CD4-positive, alpha-beta T cell treated with Interleukin-21 for 1 hour (primary cell): ENCODE measurements at regions not wholly inside any gene's neighbourhood (a gene's known extent, or its start where the extent isn't known, plus 50 kb on each side); places are given as distances from the start of the nearest gene placed in this dataset.

Experiments
- DNase-seq: peaks from one replicate; pipeline ENCODE4 v3.0.0-alpha.2; 2020

DNA sequence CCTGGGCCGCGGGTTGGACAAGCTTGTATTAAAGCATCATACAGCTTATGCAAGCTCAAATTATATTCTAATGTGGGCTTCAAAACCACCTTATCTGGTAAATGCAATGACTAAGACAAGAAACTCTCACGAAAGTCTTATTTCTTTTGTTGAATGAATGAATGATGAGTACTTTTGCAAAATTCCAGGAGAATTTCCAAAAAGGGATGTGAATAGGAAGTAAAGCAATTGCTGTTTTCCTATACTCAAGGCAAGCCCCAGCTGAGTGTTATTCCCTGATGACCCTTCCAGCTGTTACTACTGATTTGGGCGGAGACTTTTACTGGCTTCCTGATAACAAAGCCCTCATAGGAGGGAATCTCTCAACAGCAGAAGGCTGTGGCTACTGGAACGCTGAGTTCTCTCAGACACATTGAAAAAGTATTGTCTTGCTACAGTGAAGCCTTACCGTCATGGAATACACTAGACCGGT lies 162.8 kb downstream of the SREK1 start:
- no peak for DNase-seq

DNA sequence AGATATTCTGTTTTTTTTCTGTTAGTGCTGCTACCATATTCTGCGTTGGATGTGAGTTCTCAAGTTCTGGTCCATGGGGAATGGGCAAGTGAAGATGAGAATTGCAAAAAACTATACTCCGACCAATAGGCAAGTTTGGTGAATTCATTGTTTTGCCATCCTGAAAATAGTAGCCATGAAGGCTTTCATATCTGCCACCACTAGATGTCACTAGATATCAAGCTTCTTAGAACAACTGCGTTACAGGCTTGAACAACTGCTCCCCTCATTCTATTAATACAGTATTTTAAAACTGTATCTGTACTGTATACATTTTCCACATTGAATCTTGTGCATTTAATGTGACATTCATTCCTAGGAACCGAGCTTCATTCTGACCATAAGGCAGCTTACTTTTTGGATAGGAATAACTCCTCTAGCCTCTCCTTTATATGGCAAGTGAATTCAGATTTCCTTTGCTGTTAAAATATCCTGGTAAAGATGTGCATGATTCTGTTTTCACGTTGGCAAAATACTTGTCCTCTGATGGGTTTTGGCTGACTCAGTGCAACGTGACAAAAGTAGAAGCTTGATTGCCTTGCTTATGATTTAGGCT lies 163.6 kb downstream of the SREK1 start:
- peak; percentile 56 for DNase-seq

- no peak for DNase-seq
These were observed 168.2 kb downstream of the SREK1 start for GRCh38 chr5:66312266-66312665.

GRCh38 chr5:66315784-66316183 lies 171.7 kb downstream of the SREK1 start:
- no peak for DNase-seq

- no peak for DNase-seq
These were observed 178.9 kb downstream of the SREK1 start for GRCh38 chr5:66322786-66323528.

DNA sequence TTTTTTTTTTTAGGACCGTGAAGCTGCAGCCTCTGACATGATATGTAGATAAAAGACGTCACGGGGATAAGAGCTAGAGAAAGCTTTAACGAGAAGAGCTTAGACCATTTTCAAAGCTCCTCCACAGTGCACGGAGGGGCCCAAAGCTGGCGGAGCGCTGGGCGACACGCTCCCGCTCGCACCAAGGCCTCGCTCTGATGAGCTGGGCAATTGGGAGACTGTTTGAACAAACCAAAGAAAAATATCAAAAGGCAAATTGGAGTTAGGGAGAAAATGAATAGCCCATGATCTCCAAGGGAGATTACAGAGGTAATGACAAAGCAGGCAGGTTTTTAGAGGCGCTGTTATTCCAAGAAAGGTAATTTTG lies 179.4 kb downstream of the SREK1 start:
- DNase-seq: no peak

DNA sequence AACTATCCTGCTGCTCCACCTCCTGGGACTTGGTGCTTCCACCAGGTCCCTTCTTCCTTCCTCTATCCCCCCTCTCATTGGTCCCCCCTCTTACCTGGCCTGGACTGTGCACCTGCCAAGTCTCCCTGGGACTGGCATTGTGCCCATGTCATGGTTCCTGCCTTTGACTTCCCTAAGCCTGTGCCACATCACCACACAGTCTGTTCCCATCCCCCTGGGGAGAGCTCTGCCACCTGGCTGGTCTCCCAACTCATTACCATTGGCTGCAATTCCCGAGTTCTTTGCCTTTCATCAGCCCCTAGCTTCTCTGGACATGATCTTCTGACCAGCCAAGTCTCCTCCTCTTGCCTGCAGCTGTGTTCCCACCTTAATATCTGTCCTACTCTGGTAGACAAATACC lies 180.3 kb downstream of the SREK1 start:
- DNase-seq: no peak

GRCh38 chr5:66326276-66326675 lies 182.2 kb downstream of the SREK1 start:
- DNase-seq: no peak

- DNase-seq: no peak
These were observed 182.9 kb downstream of the SREK1 start for GRCh38 chr5:66327008-66327407.

- DNase-seq: no peak
These were observed 185.0 kb downstream of the SREK1 start for GRCh38 chr5:66329078-66329477.

- DNase-seq: no peak
These were observed 189.1 kb downstream of the SREK1 start for GRCh38 chr5:66333192-66333591.

- DNase-seq: no peak
These were observed 193.6 kb downstream of the SREK1 start for GRCh38 chr5:66337626-66338226.

- no peak for DNase-seq
These were observed 194.7 kb downstream of the SREK1 start for GRCh38 chr5:66338828-66339227.

DNA sequence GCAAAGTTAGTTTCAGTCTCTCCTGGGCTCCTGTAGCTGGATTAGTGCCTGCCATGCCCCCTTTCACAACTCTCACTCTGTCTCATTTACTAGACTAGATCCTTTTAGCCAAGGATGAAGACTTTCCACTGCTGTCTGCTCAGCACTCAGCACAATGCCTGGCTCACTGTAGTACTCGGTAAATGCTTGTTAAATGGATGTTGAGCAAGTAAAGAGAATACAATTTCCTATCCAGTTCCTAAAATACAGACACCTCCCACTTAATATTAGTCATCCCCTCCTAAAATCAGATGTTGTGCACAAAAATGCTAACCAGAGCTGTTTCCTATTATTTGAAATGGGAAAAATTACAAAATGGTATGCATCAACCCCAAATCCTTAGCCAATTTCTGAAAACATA lies 195.8 kb downstream of the SREK1 start:
- DNase-seq: no peak

- DNase-seq: no peak
These were observed 196.7 kb downstream of the SREK1 start for GRCh38 chr5:66340786-66341185.

DNA sequence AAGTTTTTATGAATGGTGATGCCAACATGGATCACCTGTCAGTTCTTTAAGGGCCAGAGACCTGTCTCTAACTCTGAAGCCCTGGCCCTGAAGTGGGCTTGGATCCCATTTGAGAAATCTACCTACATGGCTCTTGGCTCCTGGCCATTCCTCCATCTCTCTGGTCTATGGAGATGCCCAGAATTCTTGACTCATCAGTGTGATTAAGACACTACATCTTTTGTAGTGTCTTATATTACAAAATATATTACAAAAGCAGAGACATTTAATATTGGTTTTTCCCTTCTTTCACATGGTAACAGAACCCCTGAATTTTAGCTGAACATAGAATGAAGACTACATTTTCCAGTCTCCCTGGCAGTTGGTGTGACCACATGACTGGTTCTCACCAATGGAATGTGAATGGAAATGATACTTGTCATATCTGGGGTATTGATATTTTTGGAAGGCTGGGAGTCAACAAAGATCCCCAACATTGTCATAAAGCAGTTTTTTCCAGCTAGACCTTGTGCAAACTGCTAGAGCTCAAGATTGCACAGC lies 198.3 kb downstream of the SREK1 start:
- no peak for DNase-seq

GRCh38 chr5:66343370-66344071 lies 199.4 kb downstream of the SREK1 start:
- no peak for DNase-seq

DNA sequence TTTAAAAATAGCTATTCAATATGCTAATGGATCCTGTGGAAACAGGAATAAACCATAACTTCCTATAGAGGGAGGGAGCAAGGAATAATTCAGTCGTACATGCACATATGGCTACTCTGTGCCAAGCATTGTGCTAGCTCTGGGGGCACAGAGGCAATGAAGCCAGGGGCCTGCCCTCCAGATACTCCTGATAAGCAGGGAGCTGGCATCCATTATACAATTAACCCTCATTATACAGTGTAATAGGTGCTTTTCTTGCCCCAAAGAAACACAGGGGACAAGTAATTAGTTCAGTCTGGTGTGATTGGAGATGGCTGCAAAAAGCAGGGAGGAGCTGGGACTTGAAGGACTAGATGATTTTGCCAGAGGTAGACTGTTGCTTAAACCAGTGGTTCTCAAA lies 200.4 kb downstream of the SREK1 start:
- no peak for DNase-seq

- no peak for DNase-seq
These were observed 201.2 kb downstream of the SREK1 start for GRCh38 chr5:66345281-66345680.

DNA sequence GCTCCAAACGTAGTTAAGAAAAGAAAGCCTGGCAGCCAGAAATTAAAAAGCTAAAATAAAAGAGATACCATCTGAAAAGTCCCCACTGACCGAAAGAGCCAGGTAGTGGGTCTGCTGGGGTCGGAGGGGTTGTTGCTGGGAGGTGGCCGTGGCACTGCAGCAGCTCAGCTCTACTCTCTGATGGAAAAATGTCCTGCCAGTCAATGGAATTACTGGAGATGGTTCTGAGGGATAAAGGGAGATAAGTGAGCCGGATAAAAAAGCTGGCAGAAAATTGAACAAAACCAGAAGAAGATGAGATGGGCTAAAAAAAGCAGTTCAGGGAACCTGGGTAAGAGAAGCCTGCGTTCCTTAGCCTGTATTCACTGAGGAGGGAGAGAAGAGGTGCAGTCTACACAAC lies 202.8 kb downstream of the SREK1 start:
- no peak for DNase-seq

DNA sequence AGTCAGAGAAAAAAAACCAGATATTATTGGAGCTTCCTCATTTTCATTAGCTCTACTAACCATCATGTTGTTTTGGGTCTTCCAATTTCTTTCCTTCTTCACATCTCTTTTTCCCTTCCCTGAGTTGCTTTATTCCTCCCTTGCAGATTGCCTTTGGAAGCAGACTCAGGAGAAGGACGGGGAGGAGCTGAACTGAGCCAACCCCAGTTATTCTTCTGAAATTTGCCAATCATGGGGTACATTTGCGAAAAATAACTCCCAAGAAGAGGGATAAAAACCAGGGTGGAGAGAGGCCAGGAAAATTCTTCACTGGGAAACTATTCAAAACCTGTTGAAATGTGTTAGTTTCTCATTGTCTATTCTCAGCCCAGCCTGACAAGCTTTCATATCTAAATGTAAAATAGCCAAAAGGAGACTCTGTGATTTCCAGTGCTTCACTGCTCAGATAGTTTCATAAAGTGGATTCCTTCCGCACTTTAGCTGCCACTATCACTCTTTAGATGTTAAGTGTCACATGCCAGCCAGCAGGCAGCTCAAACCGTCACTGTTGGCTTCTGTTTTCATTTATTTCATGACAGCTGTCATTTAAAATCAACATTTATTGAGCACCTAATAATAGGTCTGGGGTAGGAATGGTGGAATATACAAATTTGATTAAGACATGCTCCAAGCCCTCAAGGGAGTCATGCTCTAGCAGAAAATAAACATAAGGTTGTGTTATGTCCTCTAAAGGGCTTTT lies 204.5 kb downstream of the SREK1 start:
- DNase-seq: no peak

GRCh38 chr5:66351813-66352212 lies 207.7 kb downstream of the SREK1 start:
- DNase-seq: no peak

- no peak for DNase-seq
These were observed 209.1 kb downstream of the SREK1 start for GRCh38 chr5:66353186-66353585.
